ENCODE measurements at regions not wholly inside any gene's neighbourhood (a gene's known extent, or its start where the extent isn't known, plus 50 kb on each side); places are given as distances from the start of the nearest gene placed in this dataset.
"Not testable (repeated sequence)": the region's sequence is repeated elsewhere in the genome, so short reads cannot be mapped to it uniquely, and the experiment has no call there.

- POLR2A ChIA-PET: no interaction called here
These were observed 409.7 kb downstream of the SOCS6 start for GRCh38 chr18:70698574-70698973.

GRCh38 chr18:70693246-70693645, 404.4 kb downstream of the SOCS6 start:
- POLR2A ChIA-PET: no interaction called here
- TF ChIP-seq CTCF (IDR thresholded peaks at IDR 0.05; ENCODE audit: control extremely low read depth, extremely low read depth, low read depth, missing control alignments): no peak
- DNase-seq (ENCODE audit: extremely low spot score): no peak
- CTCF ChIA-PET: no interaction called here

More at GRCh38 chr18:70698574-70698973, 409.7 kb downstream of the SOCS6 start:
- DNase-seq (ENCODE audit: extremely low spot score): no peak
- TF ChIP-seq CTCF (IDR thresholded peaks at IDR 0.05; ENCODE audit: control extremely low read depth, extremely low read depth, low read depth, missing control alignments): no peak
- CTCF ChIA-PET: interaction anchor here (1.1 to 1.5 kb wide), 2 partner anchors 9 to 98 kb away, joined by 3 read pairs; no protein-coding TSS in a partner anchor

- CTCF ChIA-PET; DNase-seq (ENCODE audit: extremely low spot score); POLR2A ChIA-PET: not testable (repeated sequence)
These were observed 400.9 kb downstream of the SOCS6 start for GRCh38 chr18:70689765-70690164.

- CTCF ChIA-PET: no interaction called here
- POLR2A ChIA-PET: no interaction called here
- DNase-seq (ENCODE audit: extremely low spot score): no peak
- TF ChIP-seq CTCF (IDR thresholded peaks at IDR 0.05; ENCODE audit: control extremely low read depth, extremely low read depth, low read depth, missing control alignments): no peak
These were observed 399.4 kb downstream of the SOCS6 start for GRCh38 chr18:70688286-70688685.

GRCh38 chr18:70684821-70685220, 396.0 kb downstream of the SOCS6 start:
- no peak for TF ChIP-seq CTCF (IDR thresholded peaks at IDR 0.05; ENCODE audit: control extremely low read depth, extremely low read depth, low read depth, missing control alignments)
- no peak for DNase-seq (ENCODE audit: extremely low spot score)
- ChIA-PET CTCF (interaction anchor here (1.1 kb wide), 1 partner anchor 11 kb away, joined by 3 read pairs; no protein-coding TSS in a partner anchor), POLR2A (no interaction called here)

GRCh38 chr18:70683263-70683662, 394.4 kb downstream of the SOCS6 start:
- DNase-seq (ENCODE audit: extremely low spot score): no peak
- ChIA-PET CTCF (no interaction called here), POLR2A (no interaction called here)
- TF ChIP-seq CTCF (IDR thresholded peaks at IDR 0.05; ENCODE audit: control extremely low read depth, extremely low read depth, low read depth, missing control alignments): no peak

GRCh38 chr18:70674896-70675295, 386.1 kb downstream of the SOCS6 start:
- DNase-seq (ENCODE audit: extremely low spot score): no peak
- no peak for TF ChIP-seq CTCF (IDR thresholded peaks at IDR 0.05; ENCODE audit: control extremely low read depth, extremely low read depth, low read depth, missing control alignments)
- CTCF ChIA-PET: interaction anchor here (1.3 kb wide), 1 partner anchor 16 kb away, joined by 3 read pairs; no protein-coding TSS in a partner anchor

More at GRCh38 chr18:70674896-70675295, 386.1 kb downstream of the SOCS6 start:
- POLR2A ChIA-PET: no interaction called here

Data from GM10248 (cell line).